NCI-H2107 treated with DMSO at 0.1 percent for 48 hours (cell line): ENCODE measurements at regions not wholly inside any gene's neighbourhood (a gene's known extent, or its start where the extent isn't known, plus 50 kb on each side); places are given as distances from the start of the nearest gene placed in this dataset.

Experiments
- DNase-seq: peaks from one replicate; lab custom pipeline; 2025; ENCODE audit not compliant: unreplicated experiment; lab: John Stamatoyannopoulos, UW

DNA sequence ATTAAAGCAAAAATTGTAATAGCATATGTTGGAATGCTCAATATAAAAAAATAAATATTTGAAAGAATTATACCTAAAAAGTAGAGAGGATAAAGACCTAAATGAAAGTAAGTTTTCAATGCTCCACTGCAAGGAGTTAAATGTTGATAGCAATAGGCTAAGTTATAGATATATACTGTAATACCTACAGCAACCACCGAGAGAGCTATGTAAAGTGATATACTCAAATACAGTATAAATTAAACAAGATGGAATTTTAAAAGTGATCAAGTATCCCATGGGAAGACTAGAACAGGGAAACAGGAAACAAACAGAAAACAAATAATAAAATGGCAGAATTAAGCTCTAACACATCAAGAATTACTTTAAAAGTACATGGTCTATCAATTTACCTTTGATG lies 73.9 kb downstream of the CASP3 start:
- no peak for DNase-seq

DNA sequence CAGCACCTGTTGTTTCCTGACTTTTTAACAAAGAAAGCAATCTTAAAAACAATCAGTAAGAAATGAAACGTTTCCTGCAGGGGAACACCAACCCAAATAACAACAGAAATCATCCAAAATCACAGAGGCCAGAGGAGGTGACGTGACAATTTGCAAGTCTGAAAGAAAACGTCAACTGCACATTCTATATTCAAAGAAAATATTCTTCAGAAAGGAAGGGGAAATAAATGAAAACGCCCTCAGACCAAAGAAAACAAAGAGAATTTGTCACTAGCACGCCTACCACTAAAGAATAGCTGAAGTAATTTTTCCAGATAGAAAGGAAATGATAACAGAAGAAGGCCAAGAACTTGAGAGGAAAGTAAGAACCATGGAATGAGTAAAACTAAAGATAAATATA lies 74.4 kb downstream of the CASP3 start:
- no peak for DNase-seq

DNA sequence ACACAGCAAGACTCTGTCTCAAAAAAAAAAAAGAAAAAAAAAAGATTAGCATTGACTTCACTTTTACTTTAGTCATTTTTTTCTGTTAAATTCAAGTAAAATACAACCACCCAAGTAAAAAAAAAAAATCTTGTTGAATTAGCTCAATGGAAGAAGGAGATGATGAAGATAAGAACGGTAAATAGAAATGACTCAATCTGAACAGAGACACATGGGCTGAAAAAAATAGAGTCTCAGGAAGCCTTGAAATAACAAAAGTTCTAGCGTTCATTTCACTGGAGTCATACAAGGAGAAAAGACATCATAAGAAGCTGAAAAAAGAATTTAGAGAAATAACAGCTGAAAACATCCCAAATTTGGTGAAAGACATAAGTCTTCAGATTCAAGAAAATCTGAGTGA lies 75.5 kb downstream of the CASP3 start:
- DNase-seq: no peak

DNA sequence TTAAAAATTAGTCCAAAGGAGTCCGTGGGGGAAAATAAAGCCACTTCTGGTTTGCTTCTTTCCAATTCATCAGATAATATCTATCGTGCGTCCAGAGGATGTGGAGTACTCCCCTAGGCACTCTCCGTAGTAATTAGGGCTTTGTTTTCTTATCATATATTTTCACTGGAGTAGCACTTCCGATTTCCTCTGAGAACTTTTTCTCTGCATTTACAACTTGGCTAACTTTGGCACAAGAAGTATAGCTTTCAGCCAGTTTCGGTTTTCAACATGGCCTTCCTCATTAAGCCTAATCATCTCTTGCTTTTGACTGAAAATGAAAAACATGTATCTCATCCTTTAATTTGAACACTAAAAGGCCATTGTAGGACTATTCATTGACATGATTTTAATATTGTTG lies 80.5 kb downstream of the CASP3 start:
- no peak for DNase-seq

DNA sequence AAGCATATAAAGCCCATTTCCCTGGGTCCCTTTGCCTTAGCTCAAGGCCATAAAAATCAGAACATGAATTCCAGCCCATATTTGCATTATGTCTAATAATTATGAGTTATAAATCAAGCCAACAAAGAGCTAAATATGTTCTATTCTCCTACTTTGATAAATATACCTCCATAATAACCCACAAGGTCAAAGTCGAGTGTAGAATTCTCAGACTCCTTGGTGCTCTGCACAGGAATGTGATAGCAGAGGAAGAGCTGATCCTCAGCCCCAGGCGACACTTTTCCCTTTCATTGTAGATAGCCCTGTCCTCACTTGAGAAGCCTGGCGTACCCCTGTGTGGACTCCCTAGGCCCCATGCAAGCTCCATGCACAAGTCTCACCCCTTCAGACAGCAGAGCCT lies 85.6 kb downstream of the CASP3 start:
- no peak for DNase-seq

DNA sequence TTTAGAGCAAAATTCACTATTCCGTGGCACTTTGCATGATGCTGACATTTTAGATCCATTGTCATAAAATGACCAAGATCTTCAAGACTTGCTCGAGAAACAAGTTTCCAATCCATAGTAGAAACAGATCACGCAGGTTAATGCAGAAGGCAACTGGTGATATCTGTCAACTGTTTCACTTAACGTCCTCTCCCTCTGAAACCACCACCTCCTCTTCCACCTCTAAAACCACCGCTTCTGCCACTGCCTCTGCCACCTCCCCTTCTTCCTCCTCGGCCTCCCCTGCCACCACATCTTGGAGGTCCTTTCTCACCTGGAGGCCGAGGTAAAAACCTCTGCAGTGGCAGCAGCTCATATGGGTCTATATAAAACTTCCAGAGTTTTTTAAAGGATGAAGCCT lies 84.6 kb upstream of the IRF2 start:
- DNase-seq: no peak

DNA sequence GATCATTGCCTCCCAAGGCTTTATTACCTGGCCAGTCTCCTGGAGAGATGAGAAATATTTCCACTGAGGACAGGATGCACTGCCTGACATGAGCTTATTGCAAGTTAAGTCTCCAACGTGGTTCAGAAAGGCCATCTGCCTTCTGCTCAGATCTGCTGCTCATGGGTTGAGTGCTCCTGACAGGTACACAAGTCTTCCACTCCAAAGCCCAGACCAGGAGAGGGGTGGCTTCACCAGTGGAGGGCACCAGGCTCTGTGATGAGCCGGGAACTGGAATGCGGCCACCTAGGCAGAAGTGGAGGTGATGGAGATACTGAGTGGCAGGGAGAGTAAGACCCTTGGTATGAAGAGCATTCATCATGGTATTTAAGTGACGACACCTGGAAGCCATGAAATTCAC lies 79.5 kb upstream of the IRF2 start:
- no peak for DNase-seq

DNA sequence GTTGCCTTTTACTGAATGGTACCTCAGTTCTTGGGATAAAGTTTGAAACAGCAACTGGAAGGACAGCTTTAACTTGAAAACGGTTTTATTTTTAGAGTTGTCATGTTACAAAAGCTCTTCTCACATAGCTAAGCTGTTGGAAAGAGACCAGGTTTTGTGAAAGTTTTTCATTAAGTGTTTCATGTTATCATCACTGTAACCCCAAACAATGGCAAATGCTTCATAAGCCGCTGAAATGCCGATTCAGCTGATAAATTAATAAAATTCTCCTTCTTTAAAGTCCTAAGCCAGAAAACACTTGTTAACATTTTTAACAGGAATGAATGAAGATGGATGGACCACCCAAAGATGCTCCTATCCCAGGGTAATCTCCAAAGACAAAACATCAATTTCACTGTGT lies 76.1 kb upstream of the IRF2 start:
- no peak for DNase-seq

DNA sequence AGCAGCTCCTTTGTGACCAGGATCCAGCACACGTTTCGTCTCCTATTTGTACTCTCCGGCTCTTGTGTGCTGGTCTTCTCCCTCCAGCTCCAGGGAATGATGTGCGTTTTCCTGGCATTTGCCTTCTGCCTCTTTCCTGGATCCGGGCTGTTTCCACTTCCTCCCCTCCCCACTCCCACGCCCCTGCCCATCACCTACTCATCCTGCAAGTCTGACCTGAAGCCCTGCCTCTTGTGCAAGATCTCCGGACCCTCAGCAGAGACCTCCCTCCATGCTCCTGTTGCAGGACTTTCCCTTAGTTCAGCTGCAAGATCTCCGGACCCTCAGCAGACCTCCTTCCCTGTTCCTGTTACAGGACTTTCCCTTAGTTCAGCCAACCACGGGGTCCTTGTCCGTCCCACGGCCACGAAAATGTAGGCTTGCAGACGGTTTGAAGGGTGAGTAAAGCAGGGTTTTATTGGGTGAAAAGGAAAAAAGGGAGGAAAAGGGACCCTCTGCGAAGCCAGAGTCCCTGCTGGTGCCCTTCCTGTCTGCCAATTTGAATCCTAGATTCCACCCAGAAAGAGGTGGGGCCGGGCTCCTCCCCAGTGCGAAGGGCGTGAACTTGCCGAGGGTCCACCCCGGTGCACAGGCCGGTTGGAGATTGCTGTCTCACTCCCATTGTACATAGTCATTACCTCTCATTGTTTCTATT lies 74.4 kb upstream of the IRF2 start:
- DNase-seq: no peak

DNA sequence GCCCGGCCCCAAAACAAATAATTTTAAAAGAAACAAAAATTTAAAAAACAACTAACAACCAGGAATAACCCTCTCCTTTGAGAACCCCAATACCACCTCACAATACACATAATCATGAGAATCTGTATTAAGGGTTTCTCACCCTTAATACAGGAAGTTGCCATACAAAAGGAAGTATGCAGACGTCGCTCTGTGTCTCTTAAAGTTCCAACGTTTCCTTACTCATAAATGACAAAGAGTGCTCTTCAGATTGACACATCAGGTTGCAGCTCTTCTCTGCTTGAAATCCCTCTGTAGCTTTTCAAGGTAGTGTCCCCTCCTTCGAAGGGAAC lies 73.9 kb upstream of the IRF2 start:
- no peak for DNase-seq

DNA sequence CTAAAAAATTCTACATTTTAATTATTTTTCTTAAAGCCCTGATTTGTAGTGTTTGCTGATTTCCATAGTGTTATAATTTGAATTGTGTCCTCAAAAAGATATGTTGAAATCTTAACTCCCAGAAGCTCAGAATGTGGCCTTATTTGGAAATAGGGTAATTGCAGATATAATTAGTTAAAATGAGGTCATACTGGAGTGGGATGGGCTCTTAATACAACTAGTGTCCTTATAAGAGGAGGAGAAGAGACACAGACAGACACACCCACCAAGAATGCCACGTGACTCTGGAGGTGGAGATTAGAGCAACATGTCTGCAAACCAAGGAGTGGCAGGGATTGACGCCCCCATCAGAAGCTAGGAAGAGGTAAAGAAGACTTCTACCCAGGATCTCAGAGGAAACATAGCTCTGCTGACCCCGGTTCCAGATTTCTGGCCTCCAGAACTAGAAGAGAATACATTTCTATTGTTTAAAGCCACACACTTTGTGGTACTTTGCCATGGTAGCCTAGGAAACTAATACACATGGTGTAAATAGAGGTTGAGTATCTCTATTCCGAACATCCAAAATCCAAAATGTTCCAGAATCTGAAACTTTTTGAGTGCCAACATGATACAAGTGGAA lies 70.5 kb upstream of the IRF2 start:
- no peak for DNase-seq

DNA sequence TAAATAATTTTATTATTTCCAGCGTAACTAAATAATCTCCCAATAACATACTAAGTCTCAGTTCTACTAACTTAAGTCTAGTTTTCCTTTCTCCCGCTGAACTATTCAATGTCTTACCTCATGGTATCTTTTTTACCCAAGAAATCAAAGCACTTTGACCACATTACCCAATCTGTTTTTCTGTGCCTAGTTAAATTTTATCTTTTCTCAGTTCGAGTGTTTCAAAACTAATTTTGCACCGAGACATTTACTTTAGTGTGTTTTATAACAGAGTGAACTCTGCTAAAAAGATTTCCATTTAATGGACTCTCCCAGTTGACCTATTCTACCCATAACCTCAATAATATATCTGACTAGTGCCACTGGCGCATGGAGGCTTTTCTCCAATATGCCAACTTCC lies 67.6 kb upstream of the IRF2 start:
- DNase-seq: no peak

DNA sequence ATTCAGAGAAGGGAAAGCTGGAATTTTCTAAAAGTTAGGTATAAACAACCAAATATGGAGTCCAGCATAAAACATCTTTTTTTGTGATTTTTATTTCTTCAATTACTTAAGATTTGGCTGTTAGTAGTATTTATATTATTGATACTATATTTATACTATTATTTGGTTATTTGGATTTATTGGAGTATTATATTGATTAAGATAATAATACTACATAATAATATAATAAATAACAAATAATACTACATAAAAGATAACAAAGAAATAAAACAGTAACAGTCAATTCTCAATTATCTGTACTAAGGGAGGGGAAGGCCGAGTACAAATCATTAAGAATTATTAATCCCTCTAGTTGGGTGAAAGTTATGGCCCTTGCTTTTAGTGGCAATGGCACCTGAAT lies 66.0 kb upstream of the IRF2 start:
- no peak for DNase-seq

DNA sequence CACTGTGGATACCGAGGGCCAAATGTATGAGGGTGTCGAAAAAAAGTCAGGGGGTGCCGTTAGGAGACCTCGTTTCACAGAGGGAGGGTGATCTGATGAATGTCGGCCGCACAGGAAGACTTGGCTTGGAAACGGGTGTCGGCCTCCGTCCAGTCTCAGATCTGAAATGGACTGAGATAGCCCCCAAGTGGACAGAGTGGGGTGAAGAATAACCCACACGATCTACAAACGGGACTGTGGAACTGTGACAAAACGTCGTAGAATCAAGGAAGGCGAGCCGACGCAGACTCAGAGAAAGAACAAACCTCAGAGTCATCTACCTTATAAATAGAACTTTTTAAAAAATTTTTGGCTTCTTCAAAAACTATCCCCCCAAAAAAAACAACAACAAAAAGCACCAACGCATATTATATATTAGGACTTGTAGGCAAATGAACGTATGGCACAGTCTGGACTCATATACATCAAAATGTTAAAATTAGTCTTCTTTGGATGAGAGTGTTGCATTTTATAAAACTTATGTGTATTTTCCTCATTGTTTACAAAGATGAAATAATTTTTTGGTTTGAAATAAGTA lies 63.8 kb upstream of the IRF2 start:
- peak; percentile 51 for DNase-seq

DNA sequence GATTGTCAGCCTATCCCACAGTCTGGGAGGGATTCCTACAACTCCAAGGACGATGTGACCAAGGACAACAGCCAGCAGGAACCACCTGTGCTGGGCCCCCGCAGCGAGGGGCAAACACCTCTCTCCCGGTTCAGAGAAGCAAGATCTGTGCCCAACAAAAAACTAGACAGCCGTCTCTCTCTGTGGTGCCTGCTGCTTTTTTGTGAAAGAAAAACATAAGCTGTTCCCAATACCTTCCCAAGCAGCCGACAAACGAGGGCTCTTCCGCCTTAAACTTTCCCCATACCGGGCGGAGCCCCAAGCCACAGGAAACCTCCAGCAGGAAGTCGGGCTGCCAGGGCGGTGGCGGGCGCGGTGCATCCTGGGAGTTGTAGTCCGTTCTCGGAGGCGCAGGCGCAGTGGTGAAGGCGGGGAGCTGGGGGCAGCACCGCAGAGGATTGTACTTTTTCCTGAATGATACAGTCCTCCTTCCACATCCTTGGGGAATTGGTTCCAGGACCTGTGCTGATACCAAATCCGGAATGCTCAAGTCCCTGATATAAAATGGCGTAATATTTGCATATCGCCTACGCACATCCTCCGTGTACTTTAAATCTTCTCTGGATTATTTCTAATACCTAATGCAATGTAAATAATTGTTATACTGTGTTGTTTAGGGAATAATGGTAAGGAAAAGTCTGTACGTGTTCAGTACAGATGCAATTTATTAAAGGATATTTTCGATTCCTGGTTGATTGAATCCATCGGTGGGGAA lies 63.1 kb upstream of the IRF2 start:
- DNase-seq: peak; percentile 81

DNA sequence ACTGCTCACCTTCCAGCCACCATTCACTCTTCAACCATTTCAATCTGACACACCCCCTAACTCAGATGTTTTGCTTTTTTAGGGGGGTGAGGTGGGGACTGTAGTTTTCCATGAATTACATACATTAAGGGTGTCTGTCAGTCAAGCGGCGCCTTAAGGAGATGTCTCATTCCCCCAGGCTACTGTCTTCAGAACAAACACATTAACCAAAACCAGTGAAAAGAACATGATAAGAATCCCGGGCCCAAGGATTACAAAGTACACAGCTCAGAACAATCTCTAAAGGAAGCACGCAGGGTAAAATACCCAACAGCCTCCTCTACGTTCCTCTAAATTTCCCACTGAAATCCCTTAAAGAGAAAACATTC lies 62.5 kb upstream of the IRF2 start:
- no peak for DNase-seq

DNA sequence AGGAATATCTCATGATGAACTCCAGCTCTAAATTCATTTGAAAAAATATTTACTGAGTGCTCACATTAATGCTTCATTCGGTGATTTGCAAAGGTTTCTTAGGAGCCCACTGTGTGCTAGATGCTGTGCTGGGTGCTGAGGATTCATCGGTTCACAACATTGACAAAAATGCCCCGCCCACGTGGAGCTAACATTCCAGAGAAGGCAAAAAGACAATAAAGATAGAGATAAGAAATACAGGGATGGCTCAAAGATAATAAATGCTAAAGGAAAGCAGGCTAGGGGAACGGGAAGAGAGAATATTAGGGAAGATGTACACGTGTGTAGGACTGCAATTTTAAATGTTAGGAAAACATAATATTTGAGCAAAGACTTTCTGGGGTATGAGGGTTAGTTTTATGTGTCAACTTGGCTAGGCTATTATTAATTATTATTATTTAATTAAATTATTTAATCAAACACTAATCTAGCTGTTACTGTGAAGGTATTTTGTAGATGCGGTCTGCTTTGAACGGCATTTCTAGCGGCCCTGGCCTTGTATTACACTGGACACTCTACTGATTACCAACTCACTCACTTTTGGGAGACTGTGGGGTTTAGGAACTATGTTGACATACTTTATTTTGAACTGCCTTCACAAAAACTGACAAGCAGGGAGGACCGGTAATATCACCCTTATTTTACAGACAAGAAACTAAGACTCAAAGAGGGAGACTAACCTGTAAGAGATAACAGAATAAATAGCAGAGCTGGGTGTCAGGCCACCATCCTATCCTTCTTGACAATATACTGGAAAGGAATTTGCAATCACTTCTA lies 61.9 kb upstream of the IRF2 start:
- DNase-seq: no peak

DNA sequence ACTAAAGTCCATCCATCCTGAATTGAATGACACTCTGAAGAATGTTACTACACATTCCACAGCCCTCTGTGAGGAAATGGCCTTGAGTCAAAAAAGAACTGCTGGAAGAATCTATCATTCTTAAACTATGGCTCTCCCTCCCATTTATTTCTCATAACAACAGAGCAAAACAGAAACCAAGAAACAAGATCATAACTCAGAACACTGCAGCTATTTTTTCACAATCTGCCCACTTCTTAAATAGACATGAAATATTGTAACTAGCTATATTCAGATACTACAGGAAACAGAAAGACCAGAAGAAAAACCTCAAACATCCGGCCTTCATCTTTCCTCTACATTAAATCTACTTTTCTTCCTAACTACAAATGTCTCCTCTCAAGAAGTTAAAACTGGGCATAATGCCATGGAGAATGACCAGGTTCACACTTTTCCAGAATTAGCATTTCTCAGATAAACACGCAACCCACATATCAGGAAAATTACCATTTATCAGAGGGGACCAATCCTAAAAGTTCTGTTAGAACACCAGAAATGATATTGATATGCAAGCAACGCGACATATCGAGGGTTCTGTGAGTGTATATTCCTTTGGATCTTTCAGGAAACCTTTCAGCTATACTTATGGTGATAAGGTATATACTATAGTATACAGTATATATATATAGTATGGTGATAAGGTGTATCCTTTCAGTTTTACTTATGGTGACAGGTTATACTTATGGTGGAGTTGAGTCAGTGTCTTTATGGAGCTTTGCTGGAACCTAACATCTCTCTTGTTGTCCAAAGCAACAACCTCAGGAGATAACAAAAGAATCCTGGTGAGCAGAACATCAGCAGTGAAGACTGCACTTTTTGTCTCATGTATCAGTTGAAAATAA lies 60.4 kb upstream of the IRF2 start:
- DNase-seq: no peak

DNA sequence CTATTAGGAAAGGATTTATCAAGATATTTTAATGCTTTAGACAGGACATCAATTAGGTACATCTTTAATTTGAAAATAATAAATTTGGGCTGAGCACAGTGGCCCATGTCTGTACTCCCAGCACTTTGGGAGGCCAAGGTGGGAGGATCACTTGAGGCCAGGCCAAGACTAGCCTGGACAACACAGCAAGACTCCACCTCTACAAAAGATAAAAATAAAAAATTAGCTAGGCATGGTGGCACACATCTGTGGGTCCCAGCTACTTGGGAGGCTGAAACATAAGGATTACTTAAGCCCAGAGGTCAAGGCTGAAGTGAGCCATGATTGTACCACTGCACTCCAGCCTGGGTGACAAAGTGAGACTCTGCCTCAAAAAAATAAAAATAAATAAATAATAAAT lies 59.6 kb upstream of the IRF2 start:
- DNase-seq: no peak

DNA sequence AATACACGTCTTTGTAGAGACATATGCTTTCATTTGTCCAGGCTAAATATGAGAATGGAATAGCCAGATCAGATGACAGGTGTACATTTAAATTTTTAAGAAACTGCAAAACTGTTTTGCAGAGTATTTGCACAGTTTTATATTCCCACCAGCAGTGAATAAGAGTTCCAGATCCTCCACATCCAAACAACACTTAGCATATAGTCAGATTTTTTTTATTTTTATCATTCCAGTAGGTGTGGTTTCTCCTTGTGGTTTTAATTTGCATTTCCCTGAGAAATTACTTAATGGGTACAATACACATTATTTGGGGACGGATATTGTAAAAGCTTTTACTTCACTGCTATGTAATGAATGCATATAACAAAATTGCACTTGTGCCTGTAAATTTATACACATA lies 56.7 kb upstream of the IRF2 start:
- DNase-seq: no peak

DNA sequence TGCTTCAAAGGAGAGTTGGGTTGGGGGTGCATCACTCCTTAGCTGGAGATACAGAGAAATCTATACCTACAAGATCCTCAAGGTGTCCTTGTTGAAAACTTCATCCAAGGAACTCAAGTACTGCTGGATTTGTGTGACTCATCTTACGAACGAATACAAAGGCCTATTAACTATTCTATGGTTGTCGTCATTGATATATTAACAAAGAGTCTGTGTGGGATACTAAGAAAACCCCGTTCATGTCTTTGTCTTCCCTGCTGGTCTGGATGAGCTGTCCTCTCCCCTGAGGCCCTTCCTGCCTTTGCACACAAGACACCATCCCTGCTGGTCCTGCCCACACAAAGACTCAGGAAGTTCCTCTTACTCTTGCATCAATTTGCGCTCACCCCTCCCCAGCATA lies 54.9 kb upstream of the IRF2 start:
- no peak for DNase-seq
